GM18951 (cell line): ENCODE measurements at regions not wholly inside any gene's neighbourhood (a gene's known extent, or its start where the extent isn't known, plus 50 kb on each side); places are given as distances from the start of the nearest gene placed in this dataset.

ENCODE experiments used
- POLR2A ChIP-seq: IDR thresholded peaks from 4 replicates; pipeline ENCODE4 v1.6.1; 2011; ENCODE audit warnings: mild to moderate bottlenecking; ENCODE audit not compliant: insufficient read length, insufficient read depth; ENCODE audit errors: extremely low read depth
- in situ Hi-C: fragments of 300-500 bp; cut with MboI; formaldehyde crosslinking; loops from one replicate; pipeline ENCODE4 v1.12.0; 2022; ENCODE audit warnings: low sequenced_read_pairs, mixed read lengths, inconsistent platforms; ENCODE audit not compliant: unreplicated experiment

GRCh38 chr2:146503366-146503765 lies 1341.5 kb upstream of the ACVR2A start:
- no peak for TF ChIP-seq POLR2A
- in situ Hi-C loops: no loop called here

GRCh38 chr2:146496248-146496647 lies 1348.6 kb upstream of the ACVR2A start:
- in situ Hi-C loops: no loop called here
- no peak for TF ChIP-seq POLR2A

GRCh38 chr2:146489386-146489785 lies 1355.4 kb upstream of the ACVR2A start:
- in situ Hi-C loops: no loop called here
- TF ChIP-seq POLR2A: no peak

GRCh38 chr2:146481629-146482028 lies 1363.2 kb upstream of the ACVR2A start:
- in situ Hi-C loops: no loop called here

GRCh38 chr2:146477383-146477782 lies 1367.4 kb upstream of the ACVR2A start:
- in situ Hi-C loops: no loop called here
- no peak for TF ChIP-seq POLR2A

More at GRCh38 chr2:146481629-146482028, 1363.2 kb upstream of the ACVR2A start:
- TF ChIP-seq POLR2A: no peak

GRCh38 chr2:146468578-146468977 lies 1376.3 kb upstream of the ACVR2A start:
- in situ Hi-C loops: no loop called here
- TF ChIP-seq POLR2A: no peak

- in situ Hi-C loops: no loop called here
- TF ChIP-seq POLR2A: no peak
Observed at GRCh38 chr2:146467425-146467824, 1377.4 kb upstream of the ACVR2A start.

GRCh38 chr2:146465460-146465859 lies 1379.4 kb upstream of the ACVR2A start:
- in situ Hi-C loops: no loop called here
- TF ChIP-seq POLR2A: no peak

- TF ChIP-seq POLR2A: no peak
Observed at GRCh38 chr2:146461068-146461467, 1383.8 kb upstream of the ACVR2A start.

GRCh38 chr2:146458585-146458984 lies 1386.2 kb upstream of the ACVR2A start:
- in situ Hi-C loops: no loop called here
- no peak for TF ChIP-seq POLR2A

More at GRCh38 chr2:146461068-146461467, 1383.8 kb upstream of the ACVR2A start:
- in situ Hi-C loops: no loop called here

- TF ChIP-seq POLR2A: no peak
- in situ Hi-C loops: no loop called here
Observed at GRCh38 chr2:146457221-146457620, 1387.6 kb upstream of the ACVR2A start.

GRCh38 chr2:146455325-146455724 lies 1389.5 kb upstream of the ACVR2A start:
- in situ Hi-C loops: no loop called here
- TF ChIP-seq POLR2A: no peak

- in situ Hi-C loops: no loop called here
- no peak for TF ChIP-seq POLR2A
Observed at GRCh38 chr2:146451972-146452371, 1392.9 kb upstream of the ACVR2A start.

GRCh38 chr2:146450131-146450530 lies 1394.7 kb upstream of the ACVR2A start:
- in situ Hi-C loops: no loop called here

GRCh38 chr2:146444987-146445386 lies 1399.8 kb upstream of the ACVR2A start:
- TF ChIP-seq POLR2A: no peak
- in situ Hi-C loops: no loop called here

More at GRCh38 chr2:146450131-146450530, 1394.7 kb upstream of the ACVR2A start:
- TF ChIP-seq POLR2A: no peak
